HepG2 (cell line): ENCODE measurements at regions not wholly inside any gene's neighbourhood (a gene's known extent, or its start where the extent isn't known, plus 50 kb on each side); places are given as distances from the start of the nearest gene placed in this dataset.

ENCODE experiments used
- ATAC-seq: fragments of 200-7000 bp; cut with Tn5 transposase; 3 replicates; pipeline ENCODE4 v1.9.1; 2020; ENCODE audit warnings: mild to moderate bottlenecking, moderate library complexity
- BruUV-seq: library from RNA; stranded (reverse); fragments of 400-500 nt; replicated peaks from 2 replicates; lab custom pipeline; 2021; lab: Mats Ljungman, UMichigan
- CTCF ChIA-PET: fragments of 300-600 bp; formaldehyde crosslinking; extraction: SDS; loops from one replicate; lab custom pipeline; 2021; ENCODE audit warnings: low total read pairs, inconsistent platforms, low intra/inter-chr PET ratio; lab: Yijun Ruan, JAX
- POLR2A ChIA-PET: fragments of 350-600 bp; sonication (Branson Sonifier 250); formaldehyde crosslinking; loops from one replicate; lab custom pipeline; 2020; ENCODE audit warnings: antibody characterized with exemption, inconsistent platforms; lab: Yijun Ruan, JAX
- DNase-seq: peaks from one replicate; pipeline ENCODE4 v3.0.0-alpha.2; 2015; ENCODE audit warnings: low spot score
- FAIRE-seq: peaks from 3 replicates; lab custom pipeline; 2011; peaks lifted over from hg19 to GRCh38; lab: Jason Lieb, UNC
- H2AFZ ChIP-seq: one replicate; pipeline ENCODE4 v1.6.1; 2011; ENCODE audit warnings: low read length, inconsistent platforms
- H3K27ac ChIP-seq: fragments of 300-600 bp; 3 replicates; pipeline ENCODE4 v1.8.0; 2011; ENCODE audit warnings: mixed run types, mild to moderate bottlenecking, mixed read lengths, low read length, inconsistent platforms; ENCODE audit not compliant: insufficient read depth; ENCODE audit errors: extremely low read length
- H3K27me3 ChIP-seq, 2 experiments: fragments of 200-600 bp in 1 of 2; 2 replicates in 1 of 2; 3 replicates in 1 of 2; pipeline versions ENCODE4 v1.6.0 to v1.8.0; 2011; ENCODE audit warnings: low read length in 2 of 2, mild to moderate bottlenecking in 2 of 2, moderate library complexity in 2 of 2, inconsistent platforms in 1 of 2; ENCODE audit not compliant: insufficient read depth in 2 of 2, control insufficient read depth in 1 of 2
- H3K36me3 ChIP-seq, 2 experiments: fragments of 200-600 bp in 1 of 2; replicated peaks in 1 of 2; 2 replicates in 1 of 2; 3 replicates in 1 of 2; pipeline versions ENCODE4 v1.5.1 to v1.8.0; 2011; ENCODE audit warnings: low read length in 2 of 2, inconsistent platforms in 1 of 2; ENCODE audit not compliant: insufficient read depth in 2 of 2, control insufficient read depth in 1 of 2
- H3K4me1 ChIP-seq: 2 replicates; pipeline ENCODE4 v1.5.1; 2012; ENCODE audit warnings: low read length, inconsistent platforms; ENCODE audit not compliant: insufficient read depth
- H3K4me2 ChIP-seq: 2 replicates; pipeline ENCODE4 v1.6.0; 2011; ENCODE audit warnings: low read depth, low read length, inconsistent platforms
- H3K4me3 ChIP-seq, 3 experiments: fragments of 200-600 bp in 1 of 3; sonication (generic), shearing (Covaris generic) in 1 of 3; replicated peaks in 1 of 3; 2 replicates each; pipeline ENCODE4 v1.5.1; 2011 to 2016; ENCODE audit warnings: low read length in 3 of 3, inconsistent platforms in 2 of 3, low read depth in 2 of 3, mild to moderate bottlenecking in 2 of 3, control low read depth in 1 of 3, mixed read lengths in 1 of 3; ENCODE audit not compliant: insufficient read depth in 1 of 3
- H3K79me2 ChIP-seq: one replicate; pipeline ENCODE4 v1.6.1; 2011; ENCODE audit warnings: low read length, inconsistent platforms; ENCODE audit not compliant: insufficient read depth
- H3K9ac ChIP-seq: 2 replicates; pipeline ENCODE4 v1.6.0; 2011; ENCODE audit warnings: mild to moderate bottlenecking, low read depth, low read length, inconsistent platforms; ENCODE audit not compliant: insufficient read depth
- H3K9me3 ChIP-seq: 2 replicates; pipeline ENCODE4 v1.5.1; 2012; ENCODE audit warnings: mild to moderate bottlenecking, low read length
- H4K20me1 ChIP-seq: 2 replicates; pipeline ENCODE4 v1.6.0; 2011; ENCODE audit warnings: inconsistent platforms, mild to moderate bottlenecking, low read length, moderate library complexity; ENCODE audit not compliant: insufficient read depth
- AKAP8 ChIP-seq: sonication (generic); formaldehyde crosslinking; IDR thresholded peaks from 2 replicates; pipeline ENCODE4 v1.5.1; 2020; ENCODE audit warnings: mild to moderate bottlenecking, missing genetic modification reagents
- HNRNPLL ChIP-seq: fragments of 200-400 bp; formaldehyde crosslinking; IDR thresholded peaks from 2 replicates; pipeline ENCODE4 v1.6.1; 2017; ENCODE audit warnings: mild to moderate bottlenecking, low read depth, low read length; ENCODE audit not compliant: poor library complexity, severe bottlenecking
- HOXD1 ChIP-seq: sonication (generic); formaldehyde crosslinking; IDR thresholded peaks from 2 replicates; pipeline ENCODE4 v1.5.0; 2020; ENCODE audit warnings: missing genetic modification reagents
- TAF1 ChIP-seq: sonication (generic); formaldehyde crosslinking; IDR thresholded peaks from 2 replicates; pipeline ENCODE4 v1.4.0; 2020; ENCODE audit warnings: missing genetic modification reagents
- ZFP1 ChIP-seq: IDR thresholded peaks from 2 replicates; pipeline ENCODE4 v1.6.1; 2016
- ZNF253 ChIP-seq: sonication (generic); formaldehyde crosslinking; IDR thresholded peaks from 2 replicates; pipeline ENCODE4 v1.8.0; 2022; ENCODE audit warnings: mild to moderate bottlenecking, missing genetic modification reagents, borderline replicate concordance
- ZNF432 ChIP-seq: sonication (generic); formaldehyde crosslinking; IDR thresholded peaks from 2 replicates; pipeline ENCODE4 v1.5.0; 2020; ENCODE audit warnings: missing genetic modification reagents, mild to moderate bottlenecking, borderline replicate concordance
- ZNF850 ChIP-seq: sonication (generic); formaldehyde crosslinking; conservative IDR thresholded peaks from 2 replicates; pipeline ENCODE4 v1.9.0; 2021; ENCODE audit warnings: mild to moderate bottlenecking, missing genetic modification reagents
- ZSCAN25 ChIP-seq: sonication (generic); formaldehyde crosslinking; IDR thresholded peaks from 2 replicates; pipeline ENCODE4 v1.8.0; 2022; ENCODE audit warnings: mild to moderate bottlenecking, missing genetic modification reagents
- WGBS: methylation state at CpG from one replicate; pipeline ENCODE4 v1.1.6; 2017; ENCODE audit warnings: low lambda C conversion rate; 5-methylcytosine and 5-hydroxymethylcytosine counted together
- in situ Hi-C: cut with HindIII; loops from 2 replicates; pipeline ENCODE4 v1.10.0; 2017; ENCODE audit warnings: low pct_unique_long_range_greater_than_20kb; ENCODE audit not compliant: extremely low pct_ligation_motif_present
- intact Hi-C: fragments of 100-400 bp; cut with micrococcal nuclease; formaldehyde crosslinking; loops from one replicate; pipeline ENCODE4 v1.10.0; 2022; ENCODE audit not compliant: unreplicated experiment
- TF ChIP-seq, protein P1 (sequence below): sonication (generic); formaldehyde crosslinking; IDR thresholded peaks from 2 replicates; pipeline ENCODE4 v1.4.0; 2020; ENCODE audit warnings: missing genetic modification reagents
- TF ChIP-seq, protein P2 (sequence below): sonication (generic); formaldehyde crosslinking; IDR thresholded peaks from 2 replicates; pipeline ENCODE4 v1.4.0; 2020; ENCODE audit warnings: missing genetic modification reagents
- TF ChIP-seq, protein P3 (sequence below): sonication (generic); formaldehyde crosslinking; IDR thresholded peaks from 2 replicates; pipeline ENCODE4 v1.5.1; 2020; ENCODE audit warnings: mild to moderate bottlenecking, moderate library complexity, missing genetic modification reagents

DNA sequence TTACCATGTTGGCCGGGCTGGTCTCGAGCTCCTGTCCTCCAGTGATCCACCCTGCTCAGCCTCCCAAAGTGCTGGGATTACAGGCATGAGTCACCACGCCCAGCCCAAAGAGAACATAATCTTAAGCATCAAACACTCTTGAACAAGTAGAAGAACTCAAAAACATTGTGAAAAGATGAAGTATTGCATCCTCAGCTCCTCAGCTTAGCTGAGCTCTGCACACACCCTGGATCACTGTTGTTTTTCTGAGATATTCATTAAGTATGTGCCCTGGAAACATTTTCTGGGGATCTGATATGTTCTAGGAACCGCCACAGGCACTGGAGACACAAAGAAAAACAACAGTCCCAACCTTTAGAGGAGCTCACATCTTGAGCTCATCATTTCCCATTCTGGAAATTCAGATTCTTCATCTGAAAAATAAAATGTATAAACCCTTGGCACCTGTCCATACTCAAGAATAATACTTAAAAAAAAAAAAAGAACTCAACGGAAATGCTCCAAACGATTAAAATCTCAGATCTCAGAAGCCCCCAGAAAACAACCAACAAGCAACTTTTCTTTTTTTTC is 62.2 kb upstream of the ZNF462 start:
- Histone ChIP-seq H4K20me1 (no peaks in the 10 kb centered on the region), H3K4me1 (no peaks in the 10 kb centered on the region), H3K4me2 (no peak overlapping the region), H3K27me3 (no peaks in the 10 kb centered on the region; a peak in 1 of 5 replicates), H3K4me3 (no peak overlapping the region), H3K36me3 (no peaks in the 10 kb centered on the region), H2AFZ (no peak overlapping the region), H3K9me3 (no peaks in the 10 kb centered on the region), H3K79me2 (no peaks in the 10 kb centered on the region), H3K9ac (no peak overlapping the region), H3K27ac (no peak overlapping the region)
- ChIA-PET POLR2A (no interaction called here), CTCF (no interaction called here)
- 2% methylated on average over 6 of the region's 6 CpGs for WGBS
- TF ChIP-seq, protein P1, sequence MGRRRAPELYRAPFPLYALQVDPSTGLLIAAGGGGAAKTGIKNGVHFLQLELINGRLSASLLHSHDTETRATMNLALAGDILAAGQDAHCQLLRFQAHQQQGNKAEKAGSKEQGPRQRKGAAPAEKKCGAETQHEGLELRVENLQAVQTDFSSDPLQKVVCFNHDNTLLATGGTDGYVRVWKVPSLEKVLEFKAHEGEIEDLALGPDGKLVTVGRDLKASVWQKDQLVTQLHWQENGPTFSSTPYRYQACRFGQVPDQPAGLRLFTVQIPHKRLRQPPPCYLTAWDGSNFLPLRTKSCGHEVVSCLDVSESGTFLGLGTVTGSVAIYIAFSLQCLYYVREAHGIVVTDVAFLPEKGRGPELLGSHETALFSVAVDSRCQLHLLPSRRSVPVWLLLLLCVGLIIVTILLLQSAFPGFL: no peak
- no peak for TF ChIP-seq TAF1 (CRISPR knock-in tag)
- no peak for TF ChIP-seq ZFP1
- TF ChIP-seq, protein P2, sequence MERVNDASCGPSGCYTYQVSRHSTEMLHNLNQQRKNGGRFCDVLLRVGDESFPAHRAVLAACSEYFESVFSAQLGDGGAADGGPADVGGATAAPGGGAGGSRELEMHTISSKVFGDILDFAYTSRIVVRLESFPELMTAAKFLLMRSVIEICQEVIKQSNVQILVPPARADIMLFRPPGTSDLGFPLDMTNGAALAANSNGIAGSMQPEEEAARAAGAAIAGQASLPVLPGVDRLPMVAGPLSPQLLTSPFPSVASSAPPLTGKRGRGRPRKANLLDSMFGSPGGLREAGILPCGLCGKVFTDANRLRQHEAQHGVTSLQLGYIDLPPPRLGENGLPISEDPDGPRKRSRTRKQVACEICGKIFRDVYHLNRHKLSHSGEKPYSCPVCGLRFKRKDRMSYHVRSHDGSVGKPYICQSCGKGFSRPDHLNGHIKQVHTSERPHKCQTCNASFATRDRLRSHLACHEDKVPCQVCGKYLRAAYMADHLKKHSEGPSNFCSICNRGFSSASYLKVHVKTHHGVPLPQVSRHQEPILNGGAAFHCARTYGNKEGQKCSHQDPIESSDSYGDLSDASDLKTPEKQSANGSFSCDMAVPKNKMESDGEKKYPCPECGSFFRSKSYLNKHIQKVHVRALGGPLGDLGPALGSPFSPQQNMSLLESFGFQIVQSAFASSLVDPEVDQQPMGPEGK (CRISPR knock-in tag): no peak
- no peak for TF ChIP-seq ZSCAN25 (CRISPR knock-in tag)
- TF ChIP-seq AKAP8: no peak
- TF ChIP-seq HNRNPLL: no peak
- TF ChIP-seq HOXD1 (CRISPR knock-in tag): no peak
- TF ChIP-seq, protein P3, sequence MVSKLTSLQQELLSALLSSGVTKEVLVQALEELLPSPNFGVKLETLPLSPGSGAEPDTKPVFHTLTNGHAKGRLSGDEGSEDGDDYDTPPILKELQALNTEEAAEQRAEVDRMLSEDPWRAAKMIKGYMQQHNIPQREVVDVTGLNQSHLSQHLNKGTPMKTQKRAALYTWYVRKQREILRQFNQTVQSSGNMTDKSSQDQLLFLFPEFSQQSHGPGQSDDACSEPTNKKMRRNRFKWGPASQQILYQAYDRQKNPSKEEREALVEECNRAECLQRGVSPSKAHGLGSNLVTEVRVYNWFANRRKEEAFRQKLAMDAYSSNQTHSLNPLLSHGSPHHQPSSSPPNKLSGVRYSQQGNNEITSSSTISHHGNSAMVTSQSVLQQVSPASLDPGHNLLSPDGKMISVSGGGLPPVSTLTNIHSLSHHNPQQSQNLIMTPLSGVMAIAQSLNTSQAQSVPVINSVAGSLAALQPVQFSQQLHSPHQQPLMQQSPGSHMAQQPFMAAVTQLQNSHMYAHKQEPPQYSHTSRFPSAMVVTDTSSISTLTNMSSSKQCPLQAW: no peak
- TF ChIP-seq ZNF850: no peak
- no peak for TF ChIP-seq ZNF432 (CRISPR knock-in tag)
- no peak for TF ChIP-seq ZNF253 (CRISPR knock-in tag)
- DNase-seq (no peak), ATAC-seq (no peak), FAIRE-seq (no peak)
- intact Hi-C loops: no loop called here
- no TSS peak for BruUV-seq
- in situ Hi-C loops: no loop called here
